PC-3 (cell line): ENCODE measurements at regions not wholly inside any gene's neighbourhood (a gene's known extent, or its start where the extent isn't known, plus 50 kb on each side); places are given as distances from the start of the nearest gene placed in this dataset.

ENCODE experiments used
- ATAC-seq: fragments of 200-7000 bp; cut with Tn5 transposase; 2 replicates; pipeline ENCODE4 v1.9.1; 2020; ENCODE audit warnings: mild to moderate bottlenecking, moderate library complexity
- BruUV-seq: library from RNA; stranded (reverse); fragments of 400-500 nt; replicated peaks from 2 replicates; lab custom pipeline; 2021; lab: Mats Ljungman, UMichigan
- CTCF ChIA-PET: fragments of 300-600 bp; sonication (Branson Sonifier 250); formaldehyde crosslinking; loops from one replicate; lab custom pipeline; 2022; ENCODE audit warnings: antibody characterized with exemption; lab: Charles Lee
- POLR2A ChIA-PET: fragments of 300-600 bp; sonication (Branson Sonifier 250); formaldehyde crosslinking; loops from one replicate; lab custom pipeline; 2022; ENCODE audit warnings: antibody characterized with exemption; ENCODE audit not compliant: unreplicated experiment; lab: Charles Lee
- DNase-seq: peaks from one replicate; pipeline ENCODE4 v3.0.0-alpha.2; 2015
- H2AFZ ChIP-seq: fragments of 300-600 bp; sonication (generic); 2 replicates; pipeline ENCODE4 v1.6.0; 2016; ENCODE audit warnings: antibody characterized with exemption, low read length
- H3F3A ChIP-seq: fragments of 300-600 bp; sonication (generic); one replicate; pipeline ENCODE4 v1.6.0; 2017; ENCODE audit warnings: antibody characterized with exemption, low read length, control low read depth, mild to moderate bottlenecking; ENCODE audit not compliant: unreplicated experiment
- H3K27ac ChIP-seq: fragments of 300-600 bp; sonication (generic); 2 replicates; pipeline ENCODE4 v1.5.1; 2016; ENCODE audit warnings: mild to moderate bottlenecking, low read length
- H3K27me3 ChIP-seq: fragments of 300-600 bp; sonication (generic); 2 replicates; pipeline ENCODE4 v1.6.1; 2016; ENCODE audit warnings: low read length, mixed read lengths
- H3K36me3 ChIP-seq: fragments of 300-600 bp; sonication (generic); 2 replicates; pipeline ENCODE4 v1.6.1; 2016; ENCODE audit warnings: low read depth, mixed run types, low read length, mixed read lengths
- H3K4me1 ChIP-seq: fragments of 300-600 bp; sonication (generic); 2 replicates; pipeline ENCODE4 v1.5.1; 2016; ENCODE audit warnings: low read length; ENCODE audit not compliant: insufficient read depth
- H3K4me2 ChIP-seq: fragments of 300-600 bp; sonication (generic); 2 replicates; pipeline ENCODE4 v1.6.0; 2016; ENCODE audit warnings: low read length
- H3K4me3 ChIP-seq: fragments of 300-600 bp; sonication (generic); 2 replicates; pipeline ENCODE4 v1.5.1; 2016; ENCODE audit warnings: mild to moderate bottlenecking, low read length, mixed read lengths
- H3K79me2 ChIP-seq: fragments of 300-600 bp; sonication (generic); 2 replicates; pipeline ENCODE4 v1.6.1; 2017; ENCODE audit warnings: low read length, mixed read lengths
- H3K9ac ChIP-seq: fragments of 300-600 bp; sonication (generic); 2 replicates; pipeline ENCODE4 v1.6.0; 2016; ENCODE audit warnings: mild to moderate bottlenecking, low read length
- H3K9me2 ChIP-seq: fragments of 300-600 bp; sonication (generic); replicated peaks from 2 replicates; pipeline ENCODE4 v1.6.1; 2016; ENCODE audit warnings: mixed run types, low read length, mixed read lengths
- H3K9me3 ChIP-seq: fragments of 300-600 bp; sonication (generic); 2 replicates; pipeline ENCODE4 v1.6.1; 2016; ENCODE audit warnings: low read length, mixed read lengths
- H4K20me1 ChIP-seq: fragments of 300-600 bp; sonication (generic); 2 replicates; pipeline ENCODE4 v1.6.1; 2016; ENCODE audit warnings: low read length, mixed read lengths
- EZH2 ChIP-seq: fragments of 300-600 bp; sonication (generic); IDR thresholded peaks from one replicate; pipeline ENCODE4 v1.6.1; 2017; ENCODE audit warnings: antibody characterized with exemption, mild to moderate bottlenecking, low read length; ENCODE audit not compliant: unreplicated experiment
- EZH2phosphoT487 ChIP-seq: fragments of 300-600 bp; sonication (generic); IDR thresholded peaks from 2 replicates; pipeline ENCODE4 v1.6.1; 2018; ENCODE audit warnings: mild to moderate bottlenecking, antibody characterized with exemption, low read length, borderline replicate concordance
- intact Hi-C: fragments of 100-400 bp; cut with micrococcal nuclease; formaldehyde crosslinking; loops from 2 replicates; pipeline ENCODE4 v1.9.0; 2023
- TF ChIP-seq, protein P1 (sequence below): fragments of 300-600 bp; sonication (generic); conservative IDR thresholded peaks from 2 replicates; pipeline ENCODE4 v1.5.1; 2017; ENCODE audit warnings: antibody characterized with exemption, low read depth, mild to moderate bottlenecking, low read length

DNA sequence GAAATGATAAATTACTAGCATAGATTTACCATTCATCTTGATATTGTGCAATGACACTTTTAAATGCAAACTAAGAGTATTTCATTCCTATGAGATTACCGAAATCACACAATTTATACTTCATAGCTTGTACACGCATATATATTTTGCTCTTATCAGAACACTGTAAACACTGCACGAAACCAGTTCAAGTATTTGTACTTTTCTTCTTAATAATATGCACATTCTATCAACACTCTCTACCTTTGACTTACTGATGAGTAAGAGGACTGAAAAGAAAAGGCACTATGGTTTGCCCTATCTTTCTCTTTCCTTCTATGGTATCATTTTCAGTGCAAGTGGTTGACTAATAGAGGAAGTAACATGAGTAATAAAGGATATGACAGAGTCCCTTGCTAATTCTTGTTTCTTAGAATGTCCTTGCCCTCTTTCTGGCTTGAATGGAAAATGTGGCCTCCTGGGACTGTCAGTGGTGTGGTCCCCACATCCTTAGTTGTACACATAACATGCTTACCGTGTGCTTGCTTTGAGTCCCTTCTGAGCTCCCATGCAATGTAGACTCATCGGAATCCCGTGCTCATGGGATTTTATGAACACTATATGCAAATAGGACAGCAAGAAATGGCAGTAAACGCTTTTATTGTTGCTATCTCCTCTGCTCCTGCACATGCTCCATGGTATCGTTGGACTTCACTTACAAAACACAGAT, 363.5 kb upstream of the TNP1 start:
- peak overlapping the region; percentile 87 for H3K27ac ChIP-seq
- 0 out of 2 replicates have a peak overlapping the region, but pooled peaks have one; percentile 31 for H2AFZ ChIP-seq
- intact Hi-C loops: loop anchor here (1.0 to 10.0 kb wide), 5 partner anchors 16 to 159 kb away; no protein-coding TSS in a partner anchor
- no peaks in the 10 kb centered on the region for H3K9me2 ChIP-seq
- H3K36me3 ChIP-seq: no peaks in the 10 kb centered on the region; the same call in 1 of the 2 replicates
- peak overlapping the region; percentile 14; the same call in 1 of the 2 replicates for H3K4me3 ChIP-seq
- H4K20me1 ChIP-seq: no peaks in the 10 kb centered on the region
- H3K4me2 ChIP-seq: peak overlapping the region; percentile 70
- peaks cover 6% of the 10 kb centered on the region for H3F3A ChIP-seq
- H3K79me2 ChIP-seq: no peaks in the 10 kb centered on the region
- no TSS peak for BruUV-seq
- no peaks in the 10 kb centered on the region for H3K27me3 ChIP-seq
- TF ChIP-seq, protein P1, sequence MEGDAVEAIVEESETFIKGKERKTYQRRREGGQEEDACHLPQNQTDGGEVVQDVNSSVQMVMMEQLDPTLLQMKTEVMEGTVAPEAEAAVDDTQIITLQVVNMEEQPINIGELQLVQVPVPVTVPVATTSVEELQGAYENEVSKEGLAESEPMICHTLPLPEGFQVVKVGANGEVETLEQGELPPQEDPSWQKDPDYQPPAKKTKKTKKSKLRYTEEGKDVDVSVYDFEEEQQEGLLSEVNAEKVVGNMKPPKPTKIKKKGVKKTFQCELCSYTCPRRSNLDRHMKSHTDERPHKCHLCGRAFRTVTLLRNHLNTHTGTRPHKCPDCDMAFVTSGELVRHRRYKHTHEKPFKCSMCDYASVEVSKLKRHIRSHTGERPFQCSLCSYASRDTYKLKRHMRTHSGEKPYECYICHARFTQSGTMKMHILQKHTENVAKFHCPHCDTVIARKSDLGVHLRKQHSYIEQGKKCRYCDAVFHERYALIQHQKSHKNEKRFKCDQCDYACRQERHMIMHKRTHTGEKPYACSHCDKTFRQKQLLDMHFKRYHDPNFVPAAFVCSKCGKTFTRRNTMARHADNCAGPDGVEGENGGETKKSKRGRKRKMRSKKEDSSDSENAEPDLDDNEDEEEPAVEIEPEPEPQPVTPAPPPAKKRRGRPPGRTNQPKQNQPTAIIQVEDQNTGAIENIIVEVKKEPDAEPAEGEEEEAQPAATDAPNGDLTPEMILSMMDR: no peak
- no peak for TF ChIP-seq EZH2
- no peak for TF ChIP-seq EZH2phosphoT487
- H3K4me1 ChIP-seq: peaks cover 21% of the 10 kb centered on the region
- ATAC-seq (peak; percentile 95), DNase-seq (peak; percentile 92)
- H3K9ac ChIP-seq: peak overlapping the region; percentile 36
- ChIA-PET CTCF (no interaction called here), POLR2A (no interaction called here)
- H3K9me3 ChIP-seq: no peaks in the 10 kb centered on the region

DNA sequence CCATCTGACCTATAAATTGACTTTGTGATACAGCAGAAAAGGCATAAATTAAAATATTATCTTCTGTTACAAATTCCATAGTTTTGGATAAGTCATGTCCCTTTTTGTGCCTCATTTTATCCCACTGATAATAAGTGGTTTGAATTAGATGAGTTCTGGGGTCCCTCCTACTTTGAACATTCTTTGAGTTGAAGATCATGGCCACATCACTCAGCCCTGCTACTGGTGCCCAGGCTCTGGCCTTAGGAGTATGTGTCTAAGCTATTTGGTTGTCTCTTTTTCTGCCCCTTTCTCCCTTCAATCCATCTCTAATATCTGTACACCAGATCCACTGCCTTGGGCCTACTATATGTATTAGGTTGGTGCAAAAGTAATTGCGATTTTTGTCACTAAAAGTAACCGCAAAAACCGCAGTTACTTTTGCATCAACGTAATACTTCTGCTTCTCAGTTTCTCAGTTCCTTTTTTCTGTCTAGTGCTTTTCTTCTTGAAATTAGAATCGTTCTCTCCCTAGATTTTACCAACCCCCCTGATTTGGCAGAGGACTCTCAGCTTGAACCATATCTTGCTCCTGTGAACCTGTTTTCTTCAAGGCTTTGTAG, 362.5 kb upstream of the TNP1 start:
- DNase-seq (no peak), ATAC-seq (no peak)
- Histone ChIP-seq H3F3A (peaks cover 6% of the 10 kb centered on the region), H3K9ac (peak overlapping the region; percentile 31; the same call in 1 of the 2 replicates), H3K4me2 (peak overlapping the region; percentile 70), H3K9me3 (no peaks in the 10 kb centered on the region), H3K4me3 (no peak overlapping the region), H3K79me2 (no peaks in the 10 kb centered on the region), H4K20me1 (no peaks in the 10 kb centered on the region), H3K4me1 (peaks cover 22% of the 10 kb centered on the region), H3K9me2 (no peaks in the 10 kb centered on the region), H3K27me3 (no peaks in the 10 kb centered on the region), H3K27ac (peak overlapping the region; percentile 80), H3K36me3 (no peaks in the 10 kb centered on the region; the same call in 1 of the 2 replicates), H2AFZ (no peak overlapping the region)
- BruUV-seq: no TSS peak
- no peak for TF ChIP-seq EZH2phosphoT487
- no peak for TF ChIP-seq EZH2
- ChIA-PET CTCF (interaction anchor here (0.6 kb wide), 1 partner anchor 62 kb away, joined by 3 read pairs; no protein-coding TSS in a partner anchor), POLR2A (no interaction called here)
- intact Hi-C loops: loop anchor here (2.0 to 10.0 kb wide), 3 partner anchors 56 to 158 kb away; no protein-coding TSS in a partner anchor

DNA sequence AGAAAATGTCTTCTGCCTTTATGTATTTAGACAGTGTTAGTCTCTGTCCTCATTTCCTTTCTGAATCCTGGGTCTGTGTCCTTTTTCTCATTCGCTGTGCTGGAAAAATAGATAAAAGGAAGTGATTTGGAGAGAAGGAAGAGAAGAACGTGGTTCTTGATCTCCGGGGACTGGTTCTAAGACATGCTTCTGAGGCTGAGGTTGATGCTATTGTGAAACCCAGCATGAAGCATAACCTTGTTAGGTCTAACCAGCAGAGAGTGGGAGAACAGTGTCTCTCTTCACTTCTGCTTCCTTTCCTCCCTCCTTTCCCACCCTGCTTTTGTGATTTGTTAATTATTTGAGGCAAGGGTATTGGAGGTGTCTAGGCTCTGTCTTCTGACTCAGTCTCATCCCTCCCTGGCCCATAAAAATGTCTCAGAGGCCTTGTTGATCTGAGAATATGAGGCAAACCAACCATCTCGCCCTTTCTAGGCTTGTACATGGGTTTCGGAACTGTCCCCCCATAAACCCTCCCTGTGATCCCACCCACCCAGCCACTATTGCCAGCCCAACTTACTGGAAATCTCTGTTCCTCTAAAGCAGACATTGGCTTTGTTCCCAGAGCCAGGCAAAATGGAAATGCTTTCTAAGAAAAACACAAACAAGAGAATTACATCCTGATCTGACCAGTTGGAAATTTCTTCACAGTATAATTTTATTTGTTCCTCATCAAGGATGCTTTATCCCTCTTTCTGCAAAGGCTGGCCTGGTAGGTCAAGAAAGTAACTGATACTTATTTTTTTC, 360.6 kb upstream of the TNP1 start:
- Histone ChIP-seq H3K27me3 (no peaks in the 10 kb centered on the region), H3F3A (peaks cover 6% of the 10 kb centered on the region), H3K79me2 (no peaks in the 10 kb centered on the region), H3K9ac (no peak overlapping the region), H4K20me1 (no peaks in the 10 kb centered on the region), H3K4me1 (peaks cover 36% of the 10 kb centered on the region), H3K9me3 (no peaks in the 10 kb centered on the region), H3K27ac (no peak overlapping the region), H3K4me2 (no peak overlapping the region), H3K4me3 (no peak overlapping the region), H3K9me2 (no peaks in the 10 kb centered on the region), H2AFZ (no peak overlapping the region), H3K36me3 (no peaks in the 10 kb centered on the region; the same call in 1 of the 2 replicates)
- TF ChIP-seq EZH2: no peak
- TF ChIP-seq EZH2phosphoT487: no peak
- TF ChIP-seq, protein P1: no peak
- POLR2A ChIA-PET: no interaction called here
- ATAC-seq (no peak), DNase-seq (no peak)
- CTCF ChIA-PET: no interaction called here
- BruUV-seq: no TSS peak
- intact Hi-C loops: loop anchor here (5.0 to 10.0 kb wide), 2 partner anchors 147 to 156 kb away; no protein-coding TSS in a partner anchor
